H9 (cell line): ENCODE measurements at regions not wholly inside any gene's neighbourhood (a gene's known extent, or its start where the extent isn't known, plus 50 kb on each side); places are given as distances from the start of the nearest gene placed in this dataset.

ENCODE experiments used
- DNase-seq: peaks from one replicate; pipeline ENCODE4 v3.0.0-alpha.2; 2017
- H2AFZ ChIP-seq: one replicate; pipeline ENCODE4 v1.6.1; 2013; ENCODE audit warnings: mild to moderate bottlenecking, low read length, control low read depth, moderate library complexity
- H2AK5ac ChIP-seq: 2 replicates; pipeline ENCODE4 v1.6.1; 2013; ENCODE audit warnings: low read length, control low read depth, mixed read lengths; ENCODE audit not compliant: insufficient read length
- H2BK120ac ChIP-seq: one replicate; pipeline ENCODE4 v1.6.1; 2013; ENCODE audit warnings: low read depth, mild to moderate bottlenecking, low read length, control low read depth, inconsistent platforms; ENCODE audit not compliant: poor library complexity, severe bottlenecking
- H2BK12ac ChIP-seq: 2 replicates; pipeline ENCODE4 v1.6.1; 2013; ENCODE audit warnings: low read length, control low read depth, mixed read lengths, low read depth; ENCODE audit not compliant: insufficient read length
- H2BK15ac ChIP-seq: 2 replicates; pipeline ENCODE4 v1.6.1; 2013; ENCODE audit warnings: low read depth, low read length, control low read depth
- H2BK20ac ChIP-seq: one replicate; pipeline ENCODE4 v1.6.1; 2013; ENCODE audit warnings: low read depth, mild to moderate bottlenecking, low read length, control low read depth, inconsistent platforms; ENCODE audit not compliant: poor library complexity, severe bottlenecking
- H2BK5ac ChIP-seq: 2 replicates; pipeline ENCODE4 v1.6.1; 2013; ENCODE audit warnings: low read length, control low read depth, mixed read lengths; ENCODE audit not compliant: insufficient read length
- H3K14ac ChIP-seq: 2 replicates; pipeline ENCODE4 v1.6.1; 2013; ENCODE audit warnings: low read length, control low read depth; ENCODE audit not compliant: insufficient read depth
- H3K18ac ChIP-seq: 2 replicates; pipeline ENCODE4 v1.6.1; 2013; ENCODE audit warnings: low read depth, mild to moderate bottlenecking, mixed read lengths, low read length, control low read depth; ENCODE audit not compliant: insufficient read length
- H3K23ac ChIP-seq: 2 replicates; pipeline ENCODE4 v1.6.1; 2013; ENCODE audit warnings: low read length, control low read depth, mixed read lengths, low read depth; ENCODE audit not compliant: insufficient read length
- H3K23me2 ChIP-seq: 2 replicates; pipeline ENCODE4 v1.6.1; 2013; ENCODE audit warnings: low read depth, mild to moderate bottlenecking, mixed read lengths, low read length, control low read depth; ENCODE audit not compliant: insufficient read length, poor library complexity, severe bottlenecking
- H3K27ac ChIP-seq: 2 replicates; pipeline ENCODE4 v1.5.1; 2013; ENCODE audit warnings: low read length, control low read depth, mixed read lengths, low read depth; ENCODE audit not compliant: insufficient read length
- H3K27me3 ChIP-seq: 2 replicates; pipeline ENCODE4 v1.6.1; 2013; ENCODE audit warnings: low read length, control low read depth, inconsistent platforms; ENCODE audit not compliant: insufficient read depth
- H3K4ac ChIP-seq: 2 replicates; pipeline ENCODE4 v1.6.1; 2013; ENCODE audit warnings: low read depth, mild to moderate bottlenecking, control low read depth, inconsistent platforms, low read length, moderate library complexity
- H3K4me1 ChIP-seq: 2 replicates; pipeline ENCODE4 v1.6.1; 2013; ENCODE audit warnings: low read length, control low read depth, inconsistent platforms; ENCODE audit not compliant: insufficient read depth
- H3K4me2 ChIP-seq: 2 replicates; pipeline ENCODE4 v1.6.1; 2013; ENCODE audit warnings: low read length, control low read depth, mixed read lengths; ENCODE audit not compliant: insufficient read length, insufficient read depth
- H3K56ac ChIP-seq: 2 replicates; pipeline ENCODE4 v1.6.1; 2013; ENCODE audit warnings: low read depth, mild to moderate bottlenecking, mixed read lengths, low read length, control low read depth; ENCODE audit not compliant: insufficient read length
- H3K79me1 ChIP-seq: 2 replicates; pipeline ENCODE4 v1.6.1; 2013; ENCODE audit warnings: low read depth, mild to moderate bottlenecking, moderate library complexity, low read length, control low read depth, inconsistent platforms; ENCODE audit not compliant: insufficient read depth, poor library complexity, severe bottlenecking
- H3K79me2 ChIP-seq: 2 replicates; pipeline ENCODE4 v1.6.1; 2013; ENCODE audit warnings: low read length, control low read depth, inconsistent platforms; ENCODE audit not compliant: insufficient read depth
- H3K9ac ChIP-seq: 2 replicates; pipeline ENCODE4 v1.6.1; 2013; ENCODE audit warnings: low read length, control low read depth, mixed read lengths; ENCODE audit not compliant: insufficient read length; ENCODE audit errors: extremely low read depth
- H3K9me3 ChIP-seq: one replicate; pipeline ENCODE4 v1.6.1; 2013; ENCODE audit warnings: low read depth, low read length, inconsistent platforms; ENCODE audit not compliant: control insufficient read depth
- H3T11ph ChIP-seq: one replicate; pipeline ENCODE4 v1.6.1; 2013; ENCODE audit warnings: mild to moderate bottlenecking, low read length, control low read depth, inconsistent platforms
- H4K20me1 ChIP-seq: one replicate; pipeline ENCODE4 v1.6.1; 2013; ENCODE audit not compliant: control insufficient read depth, insufficient read length, insufficient read depth
- H4K5ac ChIP-seq: 2 replicates; pipeline ENCODE4 v1.6.1; 2013; ENCODE audit warnings: low read depth, mild to moderate bottlenecking, mixed read lengths, low read length, control low read depth; ENCODE audit not compliant: insufficient read length
- H4K8ac ChIP-seq: replicated peaks from 2 replicates; pipeline ENCODE4 v1.6.1; 2013; ENCODE audit warnings: low read length, control low read depth, mixed read lengths, low read depth; ENCODE audit not compliant: insufficient read length
- H4K91ac ChIP-seq: 2 replicates; pipeline ENCODE4 v1.6.1; 2013; ENCODE audit warnings: low read depth, mild to moderate bottlenecking, moderate library complexity, mixed read lengths, low read length, control low read depth; ENCODE audit not compliant: insufficient read length
- H3K27ac Mint-ChIP-seq, 3 experiments: 2 replicates in 2 of 3; 3 replicates in 1 of 3; pipeline ENCODE4 v1.8.0; 2020 to 2021; ENCODE audit warnings: mixed read lengths in 3 of 3, mild to moderate bottlenecking in 1 of 3, moderate library complexity in 1 of 3
- H3K27me3 Mint-ChIP-seq: 2 replicates; pipeline ENCODE4 v1.8.0; 2021; ENCODE audit warnings: low read depth, mild to moderate bottlenecking, moderate library complexity, mixed read lengths
- H3K36me3 Mint-ChIP-seq, 3 experiments: 2 replicates in 2 of 3; 3 replicates in 1 of 3; pipeline ENCODE4 v1.8.0; 2020 to 2021; ENCODE audit warnings: low read depth in 3 of 3, mixed read lengths in 3 of 3; ENCODE audit not compliant: insufficient read depth in 1 of 3
- H3K4me1 Mint-ChIP-seq, 2 experiments: 2 replicates each; pipeline ENCODE4 v1.8.0; 2020; ENCODE audit warnings: mixed read lengths in 2 of 2
- H3K4me3 Mint-ChIP-seq, 2 experiments: 2 replicates in 1 of 2; 3 replicates in 1 of 2; pipeline ENCODE4 v1.8.0; 2020 to 2021; ENCODE audit warnings: mild to moderate bottlenecking in 2 of 2, mixed read lengths in 2 of 2, moderate library complexity in 1 of 2
- H3K9me3 Mint-ChIP-seq, 2 experiments: 2 replicates in 1 of 2; 3 replicates in 1 of 2; pipeline ENCODE4 v1.8.0; 2020; ENCODE audit warnings: mild to moderate bottlenecking in 2 of 2, mixed read lengths in 2 of 2, moderate library complexity in 1 of 2
- CTCF ChIP-seq: fragments of 200-600 bp; sonication (generic); conservative IDR thresholded peaks from 3 replicates; pipeline ENCODE4 v1.8.0; 2021; ENCODE audit warnings: antibody characterized with exemption, mild to moderate bottlenecking
- WGBS: extraction: QIAGEN DNeasy Blood & Tissue Kit; methylation state at CpG from one replicate; pipeline ENCODE4 v1.1.7; 2013; ENCODE audit warnings: missing lambda C conversion rate, low lambda C conversion rate, mixed read lengths; ENCODE audit not compliant: insufficient read length; ENCODE audit errors: extremely low coverage; 5-methylcytosine and 5-hydroxymethylcytosine counted together

- Histone ChIP-seq H3K14ac (no peak overlapping the region), H3K79me2 (no peaks in the 10 kb centered on the region), H2BK12ac (no peak overlapping the region), H3K9ac (no peak overlapping the region), H4K91ac (no peak overlapping the region), H3K4me2 (no peak overlapping the region), H3K27me3 (no peaks in the 10 kb centered on the region), H2AK5ac (no peak overlapping the region), H3K27ac (no peak overlapping the region), H3K18ac (no peak overlapping the region), H4K20me1 (no peaks in the 10 kb centered on the region), H3K79me1 (no peaks in the 10 kb centered on the region), H4K8ac (no peak overlapping the region), H3K23me2 (no peaks in the 10 kb centered on the region), H3K56ac (no peak overlapping the region), H2AFZ (no peak overlapping the region), H2BK15ac (no peak overlapping the region), H3K23ac (no peak overlapping the region), H3K4ac (no peak overlapping the region), H3K9me3 (no peaks in the 10 kb centered on the region), H2BK5ac (no peak overlapping the region), H3T11ph (no peak overlapping the region), H3K4me1 (no peaks in the 10 kb centered on the region), H2BK120ac (no peak overlapping the region), H4K5ac (no peak overlapping the region), H2BK20ac (no peak overlapping the region)
- no peak overlapping the region for H3K27ac Mint-ChIP-seq
- H3K27me3 Mint-ChIP-seq, result peaks cover 2% of the 10 kb centered on the region
- H3K4me1 Mint-ChIP-seq, result peaks cover 4% of the 10 kb centered on the region in 2 experiments; a peak in 2 of 4 replicates
- no peak for DNase-seq
- H3K36me3 Mint-ChIP-seq, result no peaks in the 10 kb centered on the region
- no peaks in the 10 kb centered on the region for H3K9me3 Mint-ChIP-seq
- TF ChIP-seq CTCF, result no peak
- WGBS, result no CpG with 5 or more reads among the region's 4 CpGs
- H3K4me3 Mint-ChIP-seq, result no peak overlapping the region
Measured at GRCh38 chr1:30187413-30188023, 535.9 kb downstream of the MATN1 start.
